ENCODE measurements at regions not wholly inside any gene's neighbourhood (a gene's known extent, or its start where the extent isn't known, plus 50 kb on each side); places are given as distances from the start of the nearest gene placed in this dataset.
"Not testable (repeated sequence)": the region's sequence is repeated elsewhere in the genome, so short reads cannot be mapped to it uniquely, and the experiment has no call there.

DNA sequence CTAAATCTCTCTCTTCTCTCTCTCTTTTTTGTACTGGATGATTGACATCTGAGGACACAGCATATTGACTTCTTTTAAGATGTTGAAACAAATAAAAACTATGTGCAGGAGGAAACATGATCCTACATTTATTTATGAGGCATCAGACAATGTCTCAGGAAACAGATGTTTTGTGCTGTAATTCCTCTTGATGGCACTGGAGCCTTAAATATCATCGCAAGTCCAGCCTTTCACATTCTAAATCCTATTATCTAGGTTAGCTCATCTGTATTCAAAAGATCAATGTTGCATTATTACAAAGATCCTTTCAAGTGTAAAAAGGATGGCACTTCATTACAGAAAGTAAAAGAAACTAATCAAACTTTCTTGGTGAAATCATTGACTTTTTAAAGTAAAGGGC, 63.9 kb downstream of the MAT2B start:
- no peak overlapping the region for H3K27ac Mint-ChIP-seq
- DNase-seq, result no peak
- peaks cover 15 to 20% of the 10 kb centered on the region in 2 donors for H3K4me1 Mint-ChIP-seq (ENCODE audit: low read depth in 2 of 2)
- ATAC-seq (replicated peaks), result no peak
- peaks cover 3% of the 10 kb centered on the region for H3K36me3 Mint-ChIP-seq (ENCODE audit: insufficient read depth)
- H3K9me3 Mint-ChIP-seq, result no peaks in the 10 kb centered on the region
- no peak overlapping the region for H3K4me3 Mint-ChIP-seq
- H3K27me3 Mint-ChIP-seq, result peaks cover 63 to 66% of the 10 kb centered on the region in 2 donors

GRCh38 chr5:163571744-163572143, 66.3 kb downstream of the MAT2B start:
- H3K36me3 Mint-ChIP-seq (ENCODE audit: insufficient read depth), result peaks cover under 1% of the 10 kb centered on the region
- H3K27me3 Mint-ChIP-seq, result peaks cover 38 to 47% of the 10 kb centered on the region in 2 donors
- H3K27ac Mint-ChIP-seq, result no peak overlapping the region
- H3K4me1 Mint-ChIP-seq (ENCODE audit: low read depth in 2 of 2), result peaks cover 1 to 4% of the 10 kb centered on the region in 2 donors
- DNase-seq (no peak), ATAC-seq (replicated peaks) (no peak)
- no peaks in the 10 kb centered on the region for H3K9me3 Mint-ChIP-seq
- no peak overlapping the region for H3K4me3 Mint-ChIP-seq

GRCh38 chr5:163574472-163575440, 69.3 kb downstream of the MAT2B start:
- ATAC-seq (replicated peaks) (no peak), DNase-seq (no peak)
- Mint-ChIP-seq H3K4me1 (ENCODE audit: low read depth in 2 of 2) (no peaks in the 10 kb centered on the region), H3K36me3 (ENCODE audit: insufficient read depth) (peaks cover 3% of the 10 kb centered on the region), H3K27ac (no peak overlapping the region), H3K9me3 (peaks cover 0 to 3% of the 10 kb centered on the region in 2 donors), H3K27me3 (peaks cover 23 to 28% of the 10 kb centered on the region in 2 donors), H3K4me3 (no peak overlapping the region)

DNA sequence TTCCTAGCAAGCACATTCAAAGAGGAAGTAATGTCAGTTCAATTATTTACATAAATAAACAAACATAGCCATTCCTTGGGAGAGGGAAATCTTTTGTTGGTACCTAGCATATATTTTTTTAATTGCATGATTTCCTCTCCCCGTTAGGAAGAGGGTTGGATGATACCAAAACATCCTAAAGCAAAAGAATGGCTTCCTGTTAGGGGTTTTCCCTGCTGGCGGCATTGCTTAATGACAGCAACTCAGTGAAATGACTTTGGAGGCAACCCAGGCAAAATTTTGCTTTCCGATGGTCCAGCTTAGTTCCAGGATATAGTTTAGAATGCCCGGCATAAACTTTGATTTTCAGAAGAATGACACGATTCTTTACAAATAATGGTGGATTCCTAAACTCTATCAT, 73.2 kb downstream of the MAT2B start:
- Mint-ChIP-seq H3K27me3 (peaks cover 27% of the 10 kb centered on the region in 2 donors), H3K4me3 (no peak overlapping the region), H3K9me3 (peaks cover 0 to 4% of the 10 kb centered on the region in 2 donors), H3K4me1 (ENCODE audit: low read depth in 2 of 2) (no peaks in the 10 kb centered on the region), H3K36me3 (ENCODE audit: insufficient read depth) (peaks cover 3% of the 10 kb centered on the region), H3K27ac (no peak overlapping the region)
- DNase-seq, result no peak
- no peak for ATAC-seq (replicated peaks)

DNA sequence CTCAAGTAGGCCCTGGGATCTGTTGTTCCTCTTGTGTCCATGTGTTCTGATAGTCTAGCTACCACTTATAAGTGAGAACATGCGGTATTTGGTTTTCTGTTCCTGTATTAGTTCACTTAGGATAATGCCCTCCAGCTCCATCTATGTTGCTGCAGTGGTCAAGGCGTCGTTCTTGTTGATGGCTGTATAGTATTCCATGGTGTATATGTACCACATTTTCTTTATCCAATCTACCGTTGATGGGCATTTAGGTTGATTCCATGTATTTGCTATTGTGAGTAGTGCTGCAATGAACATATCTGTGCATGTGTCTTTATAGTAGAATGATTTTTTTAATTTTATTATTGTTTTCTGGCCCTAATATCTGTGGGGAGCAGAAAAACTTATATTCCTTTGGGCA, 74.3 kb downstream of the MAT2B start:
- H3K27me3 Mint-ChIP-seq, result peaks cover 21 to 27% of the 10 kb centered on the region in 2 donors

DNA sequence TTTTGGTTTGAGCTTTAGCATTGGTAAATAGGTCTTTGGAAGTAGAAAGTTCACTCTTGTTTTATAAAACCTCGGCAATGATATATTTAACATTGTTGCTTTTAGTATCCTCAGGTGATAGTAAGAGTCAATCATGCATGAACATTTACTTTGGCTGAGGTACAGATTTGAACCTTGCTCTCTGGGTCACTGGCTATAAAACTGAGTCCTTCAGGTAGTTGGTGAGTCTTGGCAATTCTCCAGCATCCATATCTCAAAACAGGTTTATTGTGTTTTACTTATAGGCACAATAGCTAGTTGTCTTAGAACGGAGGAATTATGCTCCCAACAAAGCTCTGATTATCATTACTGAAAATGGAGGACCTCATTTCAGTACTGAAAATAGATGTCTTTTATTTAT, 75.1 kb downstream of the MAT2B start:
- Mint-ChIP-seq H3K27ac (no peak overlapping the region), H3K36me3 (ENCODE audit: insufficient read depth) (peaks cover 3% of the 10 kb centered on the region), H3K4me1 (ENCODE audit: low read depth in 2 of 2) (no peaks in the 10 kb centered on the region), H3K9me3 (peaks cover 0 to 4% of the 10 kb centered on the region in 2 donors), H3K27me3 (peaks cover 21 to 28% of the 10 kb centered on the region in 2 donors), H3K4me3 (no peak overlapping the region)
- no peak for DNase-seq
- no peak for ATAC-seq (replicated peaks)

More for the DNA sequence above, 74.3 kb downstream of the MAT2B start:
- H3K4me3 Mint-ChIP-seq, result no peak overlapping the region
- DNase-seq (no peak), ATAC-seq (replicated peaks) (no peak)
- no peaks in the 10 kb centered on the region for H3K4me1 Mint-ChIP-seq (ENCODE audit: low read depth in 2 of 2)
- H3K9me3 Mint-ChIP-seq, result peaks cover 0 to 4% of the 10 kb centered on the region in 2 donors
- peaks cover 3% of the 10 kb centered on the region for H3K36me3 Mint-ChIP-seq (ENCODE audit: insufficient read depth)
- no peak overlapping the region for H3K27ac Mint-ChIP-seq

DNA sequence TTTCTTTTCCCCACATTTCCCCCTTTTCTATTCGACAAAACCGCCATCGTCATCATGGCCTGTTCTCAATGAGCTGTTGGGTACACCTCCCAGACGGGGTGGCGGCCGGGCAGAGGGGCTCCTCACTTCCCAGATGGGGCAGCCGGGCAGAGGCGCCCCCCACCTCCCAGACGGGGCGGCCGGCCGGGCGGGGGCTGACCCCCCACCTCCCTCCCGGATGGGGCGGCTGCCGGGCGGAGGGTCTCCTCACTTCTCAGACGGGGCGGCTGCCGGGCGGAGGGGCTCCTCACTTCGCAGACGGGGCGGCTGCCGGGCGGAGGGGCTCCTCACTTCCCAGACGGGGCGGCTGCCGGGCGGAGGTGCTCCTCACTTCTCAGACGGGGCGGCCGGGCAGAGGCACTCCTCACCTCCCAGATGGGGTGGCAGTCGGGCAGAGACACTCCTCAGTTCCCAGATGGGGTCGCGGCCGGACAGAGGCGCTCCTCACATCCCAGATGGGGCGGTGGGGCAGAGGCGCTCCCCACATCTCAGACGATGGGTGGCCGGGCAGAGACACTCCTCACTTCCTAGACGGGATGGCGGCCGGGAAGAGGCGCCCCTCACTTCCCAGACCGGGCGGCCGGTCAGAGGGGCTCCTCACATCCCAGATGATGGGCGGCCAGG, 78.2 kb downstream of the MAT2B start:
- not testable (repeated sequence) for H3K36me3 Mint-ChIP-seq (ENCODE audit: insufficient read depth); DNase-seq; H3K4me3 Mint-ChIP-seq; H3K27ac Mint-ChIP-seq; ATAC-seq (replicated peaks); H3K9me3 Mint-ChIP-seq; H3K4me1 Mint-ChIP-seq (ENCODE audit: low read depth in 2 of 2)
- peaks cover 25 to 38% of the 10 kb centered on the region in 2 donors for H3K27me3 Mint-ChIP-seq

DNA sequence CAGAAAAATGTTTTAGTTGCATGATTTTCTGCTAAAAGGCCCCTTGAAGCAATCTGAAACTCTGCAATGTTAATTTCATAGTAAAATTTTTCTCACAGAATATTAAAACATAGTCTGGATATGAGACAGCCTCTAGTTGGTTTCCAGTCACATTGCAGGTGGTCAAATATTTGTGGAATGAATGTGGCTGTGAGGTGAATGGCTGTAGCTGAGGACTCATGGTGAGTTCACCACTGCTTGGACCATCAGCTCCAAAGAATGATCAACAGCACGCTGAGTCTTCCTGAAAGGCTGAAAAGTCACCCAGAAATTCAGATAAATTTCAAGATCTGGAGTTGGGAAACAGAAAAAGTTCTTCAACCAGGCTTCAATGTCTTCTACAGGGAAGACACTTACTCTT, 79.8 kb downstream of the MAT2B start:
- no peak overlapping the region for H3K27ac Mint-ChIP-seq
- DNase-seq, result no peak

GRCh38 chr5:163586531-163586956, 81.1 kb downstream of the MAT2B start:
- ATAC-seq (replicated peaks), result no peak
- DNase-seq, result no peak
- Mint-ChIP-seq H3K4me1 (ENCODE audit: low read depth in 2 of 2) (no peaks in the 10 kb centered on the region), H3K27ac (no peak overlapping the region), H3K36me3 (ENCODE audit: insufficient read depth) (no peaks in the 10 kb centered on the region), H3K4me3 (no peak overlapping the region), H3K9me3 (no peaks in the 10 kb centered on the region), H3K27me3 (peaks cover 10 to 19% of the 10 kb centered on the region in 2 donors)

More for the DNA sequence above, 79.8 kb downstream of the MAT2B start:
- no peak overlapping the region for H3K4me3 Mint-ChIP-seq
- H3K36me3 Mint-ChIP-seq (ENCODE audit: insufficient read depth), result no peaks in the 10 kb centered on the region
- peaks cover 15 to 28% of the 10 kb centered on the region in 2 donors for H3K27me3 Mint-ChIP-seq
- H3K9me3 Mint-ChIP-seq, result no peaks in the 10 kb centered on the region
- no peak for ATAC-seq (replicated peaks)
- no peaks in the 10 kb centered on the region for H3K4me1 Mint-ChIP-seq (ENCODE audit: low read depth in 2 of 2)

GRCh38 chr5:163594951-163595350, 89.5 kb downstream of the MAT2B start:
- H3K27me3 Mint-ChIP-seq, result peaks cover 28 to 33% of the 10 kb centered on the region in 2 donors
- no peak overlapping the region for H3K4me3 Mint-ChIP-seq
- DNase-seq (no peak), ATAC-seq (replicated peaks) (no peak)
- no peaks in the 10 kb centered on the region for H3K9me3 Mint-ChIP-seq
- no peaks in the 10 kb centered on the region for H3K36me3 Mint-ChIP-seq (ENCODE audit: insufficient read depth)
- H3K4me1 Mint-ChIP-seq (ENCODE audit: low read depth in 2 of 2), result no peaks in the 10 kb centered on the region
- no peak overlapping the region for H3K27ac Mint-ChIP-seq

DNA sequence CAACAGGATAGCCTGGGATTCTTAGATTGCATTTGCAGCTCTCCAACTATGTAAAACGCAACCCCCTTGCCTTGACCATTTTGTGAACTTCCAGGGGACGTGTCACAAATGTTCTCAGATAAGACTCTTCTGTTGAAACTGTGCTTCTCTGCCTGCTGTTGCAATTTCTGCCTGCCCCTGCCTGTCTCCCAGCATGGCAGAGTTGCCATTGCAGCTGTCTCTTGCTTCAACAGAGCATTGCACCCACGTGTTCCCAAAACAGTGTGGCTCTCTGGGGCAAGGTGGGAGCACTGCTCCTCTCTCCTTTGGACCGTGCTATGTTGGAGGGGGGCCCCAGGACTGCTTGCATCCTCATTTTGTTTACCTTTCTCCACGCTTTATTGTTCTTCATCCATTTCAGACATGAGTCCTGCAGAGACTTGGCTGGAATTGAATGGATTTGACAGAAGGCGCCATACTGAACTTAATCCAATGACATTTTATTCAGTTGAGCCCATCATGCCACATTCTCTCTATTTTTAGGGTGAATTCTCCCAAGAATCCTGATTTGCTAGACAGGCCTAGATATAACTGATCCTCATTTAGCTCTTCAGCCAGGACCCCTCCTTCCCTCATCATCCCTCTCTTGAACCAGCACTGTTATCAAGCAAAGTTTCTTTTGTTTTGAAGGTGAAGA, 90.7 kb downstream of the MAT2B start:
- no peaks in the 10 kb centered on the region for H3K36me3 Mint-ChIP-seq (ENCODE audit: insufficient read depth)
- H3K27ac Mint-ChIP-seq, result no peak overlapping the region
- no peaks in the 10 kb centered on the region for H3K4me1 Mint-ChIP-seq (ENCODE audit: low read depth in 2 of 2)
- no peaks in the 10 kb centered on the region for H3K9me3 Mint-ChIP-seq
- H3K4me3 Mint-ChIP-seq, result no peak overlapping the region
- ATAC-seq (replicated peaks) (no peak), DNase-seq (no peak)
- H3K27me3 Mint-ChIP-seq, result peaks cover 29 to 44% of the 10 kb centered on the region in 2 donors

GRCh38 chr5:163596608-163597315, 91.3 kb downstream of the MAT2B start:
- H3K27ac Mint-ChIP-seq, result no peak overlapping the region
- peaks cover 33 to 51% of the 10 kb centered on the region in 2 donors for H3K27me3 Mint-ChIP-seq
- H3K4me3 Mint-ChIP-seq, result no peak overlapping the region
- H3K4me1 Mint-ChIP-seq (ENCODE audit: low read depth in 2 of 2), result no peaks in the 10 kb centered on the region
- no peaks in the 10 kb centered on the region for H3K36me3 Mint-ChIP-seq (ENCODE audit: insufficient read depth)
- ATAC-seq (replicated peaks) (no peak), DNase-seq (no peak)
- H3K9me3 Mint-ChIP-seq, result no peaks in the 10 kb centered on the region

- no peak overlapping the region for H3K4me3 Mint-ChIP-seq
- no peaks in the 10 kb centered on the region for H3K4me1 Mint-ChIP-seq (ENCODE audit: low read depth in 2 of 2)
- DNase-seq (no peak), ATAC-seq (replicated peaks) (no peak)
- no peak overlapping the region for H3K27ac Mint-ChIP-seq
- H3K9me3 Mint-ChIP-seq, result peaks cover 0 to 2% of the 10 kb centered on the region in 2 donors
- no peaks in the 10 kb centered on the region for H3K36me3 Mint-ChIP-seq (ENCODE audit: insufficient read depth)
- H3K27me3 Mint-ChIP-seq, result peaks cover 22 to 32% of the 10 kb centered on the region in 2 donors
Measured at GRCh38 chr5:163604013-163604412, 98.6 kb downstream of the MAT2B start.

Data from effector memory CD8-positive, alpha-beta T cell (primary cell).